DND-41 (cell line): ENCODE measurements at regions not wholly inside any gene's neighbourhood (a gene's known extent, or its start where the extent isn't known, plus 50 kb on each side); places are given as distances from the start of the nearest gene placed in this dataset.

Experiments used
- ATAC-seq: fragments of 200-7000 bp; cut with Tn5 transposase; 3 replicates; pipeline ENCODE4 v1.9.1; 2021; ENCODE audit warnings: low read depth; ENCODE audit not compliant: insufficient read depth
- DNase-seq: peaks from one replicate; pipeline ENCODE4 v3.0.0-alpha.2; 2020
- H2AFZ ChIP-seq: 2 replicates; pipeline ENCODE4 v1.6.0; 2012; ENCODE audit warnings: low read depth, low read length
- H3K27ac ChIP-seq: 2 replicates; pipeline ENCODE4 v1.5.1; 2012; ENCODE audit warnings: low read length, inconsistent platforms
- H3K27me3 ChIP-seq: fragments of 200-600 bp; sonication (generic); 2 replicates; pipeline ENCODE4 v1.6.0; 2012; ENCODE audit warnings: low read length, mild to moderate bottlenecking, inconsistent platforms; ENCODE audit not compliant: insufficient read depth, poor library complexity
- H3K36me3 ChIP-seq: 2 replicates; pipeline ENCODE4 v1.5.1; 2012; ENCODE audit warnings: low read length, inconsistent platforms; ENCODE audit not compliant: insufficient read depth
- H3K4me1 ChIP-seq: 2 replicates; pipeline ENCODE4 v1.5.1; 2012; ENCODE audit warnings: mild to moderate bottlenecking, low read length; ENCODE audit not compliant: insufficient read depth
- H3K4me2 ChIP-seq: 2 replicates; pipeline ENCODE4 v1.6.0; 2012; ENCODE audit warnings: mild to moderate bottlenecking, moderate library complexity, low read length, inconsistent platforms; ENCODE audit not compliant: insufficient read depth
- H3K4me3 ChIP-seq, 2 experiments: fragments of 200-600 bp in 1 of 2; shearing (Covaris generic) in 1 of 2; 2 replicates each; pipeline ENCODE4 v1.5.1; 2012 to 2016; ENCODE audit warnings: inconsistent platforms in 2 of 2, low read length in 2 of 2, mild to moderate bottlenecking in 2 of 2, low read depth in 1 of 2, moderate library complexity in 1 of 2
- H3K79me2 ChIP-seq: 2 replicates; pipeline ENCODE4 v1.6.0; 2012; ENCODE audit warnings: low read length, inconsistent platforms; ENCODE audit not compliant: insufficient read depth
- H3K9ac ChIP-seq: 2 replicates; pipeline ENCODE4 v1.6.0; 2012; ENCODE audit warnings: low read depth, mild to moderate bottlenecking, inconsistent platforms, low read length, moderate library complexity
- H3K9me3 ChIP-seq: 2 replicates; pipeline ENCODE4 v1.5.1; 2012; ENCODE audit warnings: low read length, moderate library complexity, mild to moderate bottlenecking, inconsistent platforms; ENCODE audit not compliant: insufficient read depth, severe bottlenecking
- H4K20me1 ChIP-seq: 2 replicates; pipeline ENCODE4 v1.6.0; 2012; ENCODE audit warnings: low read length; ENCODE audit not compliant: insufficient read depth
- EZH2 ChIP-seq: IDR thresholded peaks from 3 replicates; pipeline ENCODE4 v1.6.1; 2012; ENCODE audit warnings: borderline replicate concordance, low read depth, mild to moderate bottlenecking, moderate library complexity, low read length, inconsistent platforms; ENCODE audit not compliant: severe bottlenecking
- TF ChIP-seq, protein P1 (sequence below): IDR thresholded peaks from 2 replicates; pipeline ENCODE4 v1.5.1; 2012; ENCODE audit warnings: borderline replicate concordance, low read length, moderate library complexity, mild to moderate bottlenecking; ENCODE audit not compliant: poor library complexity, severe bottlenecking; ENCODE audit errors: extremely low read depth

DNA sequence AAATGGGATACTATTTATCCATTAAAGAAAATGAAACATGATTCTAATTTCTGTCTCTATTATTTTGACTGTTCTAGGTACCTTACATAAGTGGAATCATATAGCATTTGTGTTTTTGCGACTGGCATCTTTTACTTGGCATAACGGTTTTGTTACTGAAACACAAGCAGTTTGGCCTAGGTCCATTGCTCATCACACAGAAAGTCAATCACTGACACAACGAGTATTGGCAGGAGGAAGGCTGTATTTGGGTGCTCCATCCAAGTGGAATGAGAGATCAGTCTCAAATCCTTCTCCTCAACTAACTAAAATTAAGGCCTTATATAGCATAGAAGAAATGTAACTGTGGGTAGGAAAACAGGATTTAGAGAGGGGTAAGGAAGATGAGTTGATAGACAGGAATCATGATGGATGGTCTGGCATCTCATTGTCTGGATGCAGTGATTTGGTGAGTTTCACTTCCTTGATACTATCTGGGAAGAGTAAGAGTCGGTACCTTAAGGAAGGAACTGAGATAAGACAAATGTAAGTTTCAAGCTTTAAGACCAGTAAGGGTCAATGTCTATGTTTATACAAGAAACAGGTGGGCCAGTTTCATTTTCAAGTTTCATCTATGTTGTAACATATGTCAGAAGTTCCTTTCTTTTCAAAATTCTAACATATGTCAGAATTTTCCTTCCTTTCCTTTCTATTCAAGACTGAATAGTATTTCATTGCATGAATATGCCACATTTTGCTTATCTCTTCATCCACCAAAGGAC, 276.9 kb upstream of the RAB6C start:
- TF ChIP-seq, protein P1, sequence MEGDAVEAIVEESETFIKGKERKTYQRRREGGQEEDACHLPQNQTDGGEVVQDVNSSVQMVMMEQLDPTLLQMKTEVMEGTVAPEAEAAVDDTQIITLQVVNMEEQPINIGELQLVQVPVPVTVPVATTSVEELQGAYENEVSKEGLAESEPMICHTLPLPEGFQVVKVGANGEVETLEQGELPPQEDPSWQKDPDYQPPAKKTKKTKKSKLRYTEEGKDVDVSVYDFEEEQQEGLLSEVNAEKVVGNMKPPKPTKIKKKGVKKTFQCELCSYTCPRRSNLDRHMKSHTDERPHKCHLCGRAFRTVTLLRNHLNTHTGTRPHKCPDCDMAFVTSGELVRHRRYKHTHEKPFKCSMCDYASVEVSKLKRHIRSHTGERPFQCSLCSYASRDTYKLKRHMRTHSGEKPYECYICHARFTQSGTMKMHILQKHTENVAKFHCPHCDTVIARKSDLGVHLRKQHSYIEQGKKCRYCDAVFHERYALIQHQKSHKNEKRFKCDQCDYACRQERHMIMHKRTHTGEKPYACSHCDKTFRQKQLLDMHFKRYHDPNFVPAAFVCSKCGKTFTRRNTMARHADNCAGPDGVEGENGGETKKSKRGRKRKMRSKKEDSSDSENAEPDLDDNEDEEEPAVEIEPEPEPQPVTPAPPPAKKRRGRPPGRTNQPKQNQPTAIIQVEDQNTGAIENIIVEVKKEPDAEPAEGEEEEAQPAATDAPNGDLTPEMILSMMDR: no peak
- TF ChIP-seq EZH2: no peak
- Histone ChIP-seq H3K4me2 (no peak overlapping the region), H3K79me2 (no peaks in the 10 kb centered on the region), H3K27me3 (no peaks in the 10 kb centered on the region), H3K4me3 (no peak overlapping the region), H4K20me1 (no peaks in the 10 kb centered on the region), H3K9me3 (no peaks in the 10 kb centered on the region), H3K36me3 (no peaks in the 10 kb centered on the region), H3K9ac (no peak overlapping the region), H3K27ac (no peak overlapping the region), H2AFZ (no peak overlapping the region), H3K4me1 (no peaks in the 10 kb centered on the region)
- no peak for DNase-seq
- ATAC-seq: no peak

DNA sequence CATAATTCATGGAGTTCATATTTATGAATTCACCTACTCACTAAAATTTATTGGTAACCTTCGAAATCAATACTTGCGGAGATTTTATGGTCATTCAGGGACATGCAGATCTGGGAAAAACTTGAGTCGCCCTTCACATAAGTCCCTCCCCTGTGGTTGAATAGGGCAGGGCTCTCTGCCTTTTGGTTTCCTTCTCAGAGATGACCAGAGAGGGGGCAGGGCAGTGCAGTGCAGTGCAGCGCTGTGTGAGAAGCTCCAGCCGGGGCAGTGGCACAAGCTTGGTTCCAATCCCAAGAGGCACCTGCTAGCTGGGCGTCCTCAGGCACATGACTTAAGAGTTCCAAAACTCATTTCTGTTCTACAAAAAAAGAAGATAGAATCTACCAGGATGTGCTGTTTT, 274.4 kb upstream of the RAB6C start:
- no peaks in the 10 kb centered on the region for H3K27me3 ChIP-seq
- no peaks in the 10 kb centered on the region for H4K20me1 ChIP-seq
- DNase-seq: no peak
- H3K79me2 ChIP-seq: no peaks in the 10 kb centered on the region
- TF ChIP-seq EZH2: no peak
- TF ChIP-seq, protein P1: no peak
- no peak overlapping the region for H3K4me2 ChIP-seq
- no peak overlapping the region for H2AFZ ChIP-seq
- ATAC-seq: no peak
- no peak overlapping the region for H3K27ac ChIP-seq
- H3K36me3 ChIP-seq: no peaks in the 10 kb centered on the region
- no peak overlapping the region for H3K9ac ChIP-seq
- no peaks in the 10 kb centered on the region for H3K9me3 ChIP-seq
- no peaks in the 10 kb centered on the region for H3K4me1 ChIP-seq
- H3K4me3 ChIP-seq: no peak overlapping the region

DNA sequence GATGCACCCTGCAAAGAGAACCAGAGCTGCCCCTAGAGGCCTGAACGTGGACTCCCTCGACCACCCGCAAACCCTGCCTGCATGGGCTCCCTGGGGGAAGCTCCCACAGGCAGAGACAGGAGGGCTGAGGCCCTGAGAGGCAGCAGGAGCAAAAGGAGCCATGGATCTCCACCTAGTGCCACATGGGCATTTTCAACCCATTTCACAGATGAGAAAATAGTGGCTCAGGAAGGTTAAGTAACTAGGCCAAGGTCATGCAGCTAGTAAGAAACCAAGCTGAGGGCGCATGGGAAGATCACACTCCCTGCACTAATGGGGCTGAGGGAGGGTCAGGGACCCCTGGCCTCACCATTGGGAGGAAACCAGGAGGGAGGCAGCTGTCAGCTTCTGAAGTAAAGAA, 271.7 kb upstream of the RAB6C start:
- no peak overlapping the region for H3K4me2 ChIP-seq
- no peaks in the 10 kb centered on the region for H3K36me3 ChIP-seq
- no peak overlapping the region for H2AFZ ChIP-seq
- ATAC-seq: no peak
- H3K9me3 ChIP-seq: no peaks in the 10 kb centered on the region
- no peak overlapping the region for H3K4me3 ChIP-seq
- no peak overlapping the region for H3K27ac ChIP-seq
- DNase-seq: no peak
- H4K20me1 ChIP-seq: no peaks in the 10 kb centered on the region
- no peak overlapping the region for H3K9ac ChIP-seq
- no peaks in the 10 kb centered on the region for H3K79me2 ChIP-seq
- H3K4me1 ChIP-seq: no peaks in the 10 kb centered on the region
- TF ChIP-seq, protein P1: no peak
- TF ChIP-seq EZH2: no peak
- H3K27me3 ChIP-seq: no peaks in the 10 kb centered on the region
